Mesendoderm (in vitro differentiated cells): ENCODE measurements at regions not wholly inside any gene's neighbourhood (a gene's known extent, or its start where the extent isn't known, plus 50 kb on each side); places are given as distances from the start of the nearest gene placed in this dataset.

ENCODE experiments used
- DNase-seq: peaks from one replicate; pipeline ENCODE4 v3.0.0; 2013
- H2AK5ac ChIP-seq: 2 replicates; pipeline ENCODE4 v1.6.1; 2013; ENCODE audit warnings: low read length, inconsistent platforms
- H2BK120ac ChIP-seq: 2 replicates; pipeline ENCODE4 v1.6.1; 2013; ENCODE audit warnings: low read depth, mild to moderate bottlenecking, low read length, moderate library complexity, mixed read lengths
- H2BK15ac ChIP-seq: replicated peaks from 2 replicates; pipeline ENCODE4 v1.6.1; 2013; ENCODE audit warnings: low read depth, mild to moderate bottlenecking, moderate library complexity
- H2BK5ac ChIP-seq: 2 replicates; pipeline ENCODE4 v1.6.1; 2013; ENCODE audit warnings: low read length, inconsistent platforms
- H3K18ac ChIP-seq: 2 replicates; pipeline ENCODE4 v1.6.1; 2013; ENCODE audit warnings: mild to moderate bottlenecking, low read length, mixed read lengths
- H3K23ac ChIP-seq: one replicate; pipeline ENCODE4 v1.6.1; 2013; ENCODE audit warnings: low read length
- H3K27ac ChIP-seq: 2 replicates; pipeline ENCODE4 v1.5.1; 2013; ENCODE audit warnings: low read depth, mild to moderate bottlenecking, inconsistent platforms, low read length, moderate library complexity
- H3K27me3 ChIP-seq: 2 replicates; pipeline ENCODE4 v1.6.1; 2013; ENCODE audit warnings: low read length, control low read depth, mild to moderate bottlenecking, inconsistent platforms; ENCODE audit not compliant: insufficient read depth, poor library complexity
- H3K36me3 ChIP-seq: 2 replicates; pipeline ENCODE4 v1.6.1; 2013; ENCODE audit warnings: low read length, inconsistent platforms; ENCODE audit not compliant: control insufficient read depth, insufficient read depth
- H3K4ac ChIP-seq: one replicate; pipeline ENCODE4 v1.6.1; 2013; ENCODE audit warnings: low read depth, mild to moderate bottlenecking, low read length, moderate library complexity
- H3K4me1 ChIP-seq: 2 replicates; pipeline ENCODE4 v1.6.1; 2013; ENCODE audit warnings: low read depth, low read length, inconsistent platforms; ENCODE audit not compliant: control insufficient read depth
- H3K4me2 ChIP-seq: 2 replicates; pipeline ENCODE4 v1.6.1; 2013; ENCODE audit warnings: low read length
- H3K4me3 ChIP-seq: 2 replicates; pipeline ENCODE4 v1.5.1; 2013; ENCODE audit warnings: mild to moderate bottlenecking, low read length
- H3K56ac ChIP-seq: one replicate; pipeline ENCODE4 v1.6.1; 2013; ENCODE audit warnings: low read length
- H3K79me1 ChIP-seq: 2 replicates; pipeline ENCODE4 v1.6.1; 2013; ENCODE audit warnings: low read length, inconsistent platforms
- H3K79me2 ChIP-seq: 2 replicates; pipeline ENCODE4 v1.6.1; 2013; ENCODE audit warnings: mild to moderate bottlenecking, low read length; ENCODE audit not compliant: control insufficient read depth, insufficient read depth
- H3K9ac ChIP-seq: 2 replicates; pipeline ENCODE4 v1.6.1; 2013; ENCODE audit warnings: low read length, inconsistent platforms
- H4K5ac ChIP-seq: one replicate; pipeline ENCODE4 v1.6.1; 2013; ENCODE audit warnings: low read length
- H4K8ac ChIP-seq: one replicate; pipeline ENCODE4 v1.6.1; 2013; ENCODE audit warnings: low read depth, mild to moderate bottlenecking, control low read depth, low read length, moderate library complexity
- WGBS: extraction: QIAGEN DNeasy Blood & Tissue Kit; methylation state at CpG from one replicate; pipeline ENCODE4 v1.1.7; 2013; ENCODE audit warnings: low lambda C conversion rate, missing lambda C conversion rate; ENCODE audit not compliant: insufficient coverage; ENCODE audit errors: extremely low coverage; 5-methylcytosine and 5-hydroxymethylcytosine counted together

GRCh38 chr18:21997207-21998143, 171.9 kb upstream of the GATA6 start:
- DNase-seq = peak; percentile 79
- Histone ChIP-seq H2BK15ac (peak overlapping the region; percentile 41), H3K18ac (peak overlapping the region; percentile 54), H3K27ac (no peak overlapping the region), H3K79me2 (no peaks in the 10 kb centered on the region), H2BK5ac (peak overlapping the region; percentile 48), H2AK5ac (peak overlapping the region; percentile 44), H3K4me1 (no peaks in the 10 kb centered on the region), H3K79me1 (no peaks in the 10 kb centered on the region), H2BK120ac (no peak overlapping the region), H3K9ac (no peak overlapping the region), H3K36me3 (no peaks in the 10 kb centered on the region), H3K4ac (peak overlapping the region; percentile 82), H3K4me2 (no peak overlapping the region), H3K27me3 (no peaks in the 10 kb centered on the region), H3K56ac (peak overlapping the region; percentile 75), H4K8ac (no peak overlapping the region), H3K23ac (no peak overlapping the region), H4K5ac (peak overlapping the region; percentile 35), H3K4me3 (no peak overlapping the region)
- no CpG with 5 or more reads among the region's 14 CpGs for WGBS

GRCh38 chr18:21998486-21998885, 170.9 kb upstream of the GATA6 start:
- no peaks in the 10 kb centered on the region for H3K27me3 ChIP-seq
- H3K79me1 ChIP-seq = no peaks in the 10 kb centered on the region
- no peak overlapping the region for H3K4me2 ChIP-seq
- H4K8ac ChIP-seq = no peak overlapping the region
- no CpG with 5 or more reads among the region's 9 CpGs for WGBS
- no peak overlapping the region for H3K9ac ChIP-seq
- peak; percentile 26 for DNase-seq
- no peaks in the 10 kb centered on the region for H3K36me3 ChIP-seq
- H3K4ac ChIP-seq = no peak overlapping the region
- no peak overlapping the region for H2BK5ac ChIP-seq
- H3K79me2 ChIP-seq = no peaks in the 10 kb centered on the region
- peak overlapping the region; percentile 12 for H3K56ac ChIP-seq
- H3K23ac ChIP-seq = no peak overlapping the region
- H2BK120ac ChIP-seq = no peak overlapping the region
- H2AK5ac ChIP-seq = no peak overlapping the region
- H2BK15ac ChIP-seq = no peak overlapping the region
- no peak overlapping the region for H3K27ac ChIP-seq
- H3K4me1 ChIP-seq = no peaks in the 10 kb centered on the region
- H3K18ac ChIP-seq = peak overlapping the region; percentile 29
- H3K4me3 ChIP-seq = no peak overlapping the region
- no peak overlapping the region for H4K5ac ChIP-seq

GRCh38 chr18:22001912-22002487, 167.4 kb upstream of the GATA6 start:
- Histone ChIP-seq H3K79me1 (no peaks in the 10 kb centered on the region), H3K27ac (no peak overlapping the region), H3K4me2 (no peak overlapping the region), H3K18ac (no peak overlapping the region), H3K79me2 (no peaks in the 10 kb centered on the region), H3K23ac (peak overlapping the region; percentile 16), H2BK15ac (no peak overlapping the region), H3K9ac (no peak overlapping the region), H2BK5ac (no peak overlapping the region), H3K27me3 (no peaks in the 10 kb centered on the region), H2BK120ac (no peak overlapping the region), H3K4me3 (no peak overlapping the region), H4K8ac (no peak overlapping the region), H2AK5ac (peak overlapping the region; percentile 29), H4K5ac (no peak overlapping the region), H3K56ac (peak overlapping the region; percentile 17), H3K36me3 (no peaks in the 10 kb centered on the region), H3K4ac (no peak overlapping the region), H3K4me1 (no peaks in the 10 kb centered on the region)
- no peak for DNase-seq
- WGBS = no CpG with 5 or more reads among the region's 25 CpGs

- peak overlapping the region; percentile 7 for H4K8ac ChIP-seq
- H3K4me3 ChIP-seq = no peak overlapping the region
- peak overlapping the region; percentile 19 for H3K23ac ChIP-seq
- H3K79me2 ChIP-seq = no peaks in the 10 kb centered on the region
- no peak overlapping the region for H3K56ac ChIP-seq
- H2BK120ac ChIP-seq = no peak overlapping the region
- no peak overlapping the region for H2BK5ac ChIP-seq
- no peaks in the 10 kb centered on the region for H3K4me1 ChIP-seq
- no peak overlapping the region for H3K27ac ChIP-seq
- no peaks in the 10 kb centered on the region for H3K27me3 ChIP-seq
- no peak overlapping the region for H3K18ac ChIP-seq
- no peaks in the 10 kb centered on the region for H3K79me1 ChIP-seq
- no peak overlapping the region for H2BK15ac ChIP-seq
- H3K9ac ChIP-seq = no peak overlapping the region
- H3K36me3 ChIP-seq = no peaks in the 10 kb centered on the region
- peak overlapping the region; percentile 37 for H3K4ac ChIP-seq
- H4K5ac ChIP-seq = no peak overlapping the region
- no peak overlapping the region for H2AK5ac ChIP-seq
- WGBS = no CpG with 5 or more reads among the region's 4 CpGs
- no peak overlapping the region for H3K4me2 ChIP-seq
- no peak for DNase-seq
These were observed 164.1 kb upstream of the GATA6 start for GRCh38 chr18:22005191-22005841.

- no peaks in the 10 kb centered on the region for H3K36me3 ChIP-seq
- no peak overlapping the region for H3K23ac ChIP-seq
- no peaks in the 10 kb centered on the region for H3K79me2 ChIP-seq
- no peak overlapping the region for H4K5ac ChIP-seq
- no peak overlapping the region for H2BK15ac ChIP-seq
- H3K18ac ChIP-seq = no peak overlapping the region
- WGBS = no CpG with 5 or more reads among the region's 2 CpGs
- no peak overlapping the region for H3K4me2 ChIP-seq
- no peaks in the 10 kb centered on the region for H3K79me1 ChIP-seq
- no peak overlapping the region for H2BK120ac ChIP-seq
- no peak for DNase-seq
- H3K9ac ChIP-seq = no peak overlapping the region
- H3K27ac ChIP-seq = no peak overlapping the region
- H2BK5ac ChIP-seq = no peak overlapping the region
- H4K8ac ChIP-seq = no peak overlapping the region
- no peak overlapping the region for H3K4me3 ChIP-seq
- no peak overlapping the region for H3K4ac ChIP-seq
- no peaks in the 10 kb centered on the region for H3K4me1 ChIP-seq
- H3K27me3 ChIP-seq = no peaks in the 10 kb centered on the region
- H3K56ac ChIP-seq = no peak overlapping the region
- no peak overlapping the region for H2AK5ac ChIP-seq
These were observed 162.9 kb upstream of the GATA6 start for GRCh38 chr18:22006458-22006857.
